D721Med (cell line): ENCODE measurements at regions not wholly inside any gene's neighbourhood (a gene's known extent, or its start where the extent isn't known, plus 50 kb on each side); places are given as distances from the start of the nearest gene placed in this dataset.

Source experiments
- DNase-seq: peaks from one replicate; pipeline ENCODE4 v3.0.0; 2011; ENCODE audit warnings: low spot score; ENCODE audit not compliant: insufficient read length
- FAIRE-seq: peaks from 2 replicates; lab custom pipeline; 2011; peaks lifted over from hg19 to GRCh38; lab: Jason Lieb, UNC
- TF ChIP-seq, protein P1 (sequence below): IDR thresholded peaks from 2 replicates; pipeline ENCODE4 v1.5.1; 2012; ENCODE audit warnings: mild to moderate bottlenecking, control low read depth; ENCODE audit not compliant: insufficient read depth; ENCODE audit errors: missing control alignments

DNA sequence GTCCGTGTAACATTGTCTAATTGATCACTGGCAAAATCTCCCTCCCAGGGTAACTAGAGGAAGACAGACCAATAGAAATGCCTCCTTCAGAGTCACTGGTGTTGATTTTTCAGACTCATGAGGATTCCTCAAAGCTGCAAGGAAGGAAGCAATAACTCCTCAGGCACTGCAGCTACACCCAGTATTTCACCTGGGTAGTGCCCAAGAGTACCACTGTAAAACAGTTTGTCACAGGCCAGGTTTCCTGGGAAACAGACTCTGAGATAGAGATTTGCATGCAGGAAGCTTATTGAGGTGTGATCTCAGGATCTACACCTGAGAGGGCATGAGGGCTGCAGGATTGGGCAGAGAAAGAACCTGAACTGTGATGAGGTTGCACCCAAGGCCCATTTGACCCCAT, 240.7 kb upstream of the ATP6AP2 start:
- TF ChIP-seq, protein P1, sequence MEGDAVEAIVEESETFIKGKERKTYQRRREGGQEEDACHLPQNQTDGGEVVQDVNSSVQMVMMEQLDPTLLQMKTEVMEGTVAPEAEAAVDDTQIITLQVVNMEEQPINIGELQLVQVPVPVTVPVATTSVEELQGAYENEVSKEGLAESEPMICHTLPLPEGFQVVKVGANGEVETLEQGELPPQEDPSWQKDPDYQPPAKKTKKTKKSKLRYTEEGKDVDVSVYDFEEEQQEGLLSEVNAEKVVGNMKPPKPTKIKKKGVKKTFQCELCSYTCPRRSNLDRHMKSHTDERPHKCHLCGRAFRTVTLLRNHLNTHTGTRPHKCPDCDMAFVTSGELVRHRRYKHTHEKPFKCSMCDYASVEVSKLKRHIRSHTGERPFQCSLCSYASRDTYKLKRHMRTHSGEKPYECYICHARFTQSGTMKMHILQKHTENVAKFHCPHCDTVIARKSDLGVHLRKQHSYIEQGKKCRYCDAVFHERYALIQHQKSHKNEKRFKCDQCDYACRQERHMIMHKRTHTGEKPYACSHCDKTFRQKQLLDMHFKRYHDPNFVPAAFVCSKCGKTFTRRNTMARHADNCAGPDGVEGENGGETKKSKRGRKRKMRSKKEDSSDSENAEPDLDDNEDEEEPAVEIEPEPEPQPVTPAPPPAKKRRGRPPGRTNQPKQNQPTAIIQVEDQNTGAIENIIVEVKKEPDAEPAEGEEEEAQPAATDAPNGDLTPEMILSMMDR = no peak
- no peak for DNase-seq
- no peak for FAIRE-seq

DNA sequence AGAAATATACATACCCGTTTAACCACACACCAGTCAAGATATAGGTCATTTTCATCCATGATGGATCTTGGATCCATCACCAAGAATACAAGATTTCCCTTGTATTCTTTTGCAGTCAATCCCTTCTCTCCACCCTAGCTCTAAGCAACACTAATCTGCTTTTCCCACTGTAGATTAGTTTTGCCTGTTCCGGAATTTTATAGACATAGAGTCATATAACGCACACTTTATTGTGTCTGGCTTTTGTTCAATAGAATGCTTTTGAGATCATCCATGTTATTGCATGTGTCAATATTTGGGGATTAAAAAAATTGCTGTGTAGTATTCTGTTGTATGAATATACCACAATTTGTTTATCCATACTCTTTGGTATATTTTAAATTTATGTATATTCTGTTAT, 235.6 kb upstream of the BCOR start:
- FAIRE-seq = no peak
- no peak for DNase-seq
- TF ChIP-seq, protein P1 = no peak

DNA sequence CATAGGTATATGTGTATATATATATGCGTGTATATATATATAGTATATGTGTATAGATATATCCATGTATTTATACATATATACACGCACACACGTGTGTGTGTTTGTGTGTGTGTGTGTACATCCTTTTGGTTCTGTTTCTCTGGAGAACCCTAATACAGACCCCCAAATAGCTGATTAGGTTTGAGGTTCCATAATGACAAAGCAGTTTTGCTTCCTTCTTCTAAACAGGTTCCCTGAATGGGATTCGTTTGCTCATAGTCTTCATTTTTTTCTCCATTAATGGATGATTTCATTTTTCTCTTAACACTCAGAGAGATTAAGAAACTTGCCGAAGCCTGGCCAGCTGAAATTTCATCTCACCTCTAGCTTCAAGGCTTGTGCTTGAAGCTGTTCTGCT, 234.0 kb upstream of the BCOR start:
- DNase-seq (no peak), FAIRE-seq (no peak)

DNA sequence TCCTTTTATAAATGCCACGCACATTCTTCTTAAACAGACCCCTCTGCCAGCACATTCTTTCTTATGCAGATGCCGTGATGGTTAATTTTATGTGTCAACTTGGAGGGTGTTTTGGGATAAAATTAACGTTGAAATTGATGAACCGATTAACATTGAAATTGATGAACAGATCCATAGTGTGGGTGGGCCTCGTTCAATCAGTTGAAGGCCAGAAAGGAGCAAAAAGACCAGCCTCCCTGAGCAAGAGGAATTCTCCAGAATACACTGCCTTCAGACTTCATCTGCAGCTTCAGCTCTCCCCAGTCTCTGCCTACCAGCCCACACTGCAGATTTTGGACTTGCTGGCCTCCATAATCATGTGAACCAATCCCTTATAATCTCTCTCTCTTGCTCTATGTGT, 233.6 kb upstream of the BCOR start:
- TF ChIP-seq, protein P1 = no peak
- FAIRE-seq = no peak
- DNase-seq = no peak

More for the DNA sequence above, 234.0 kb upstream of the BCOR start:
- TF ChIP-seq, protein P1 = no peak

DNA sequence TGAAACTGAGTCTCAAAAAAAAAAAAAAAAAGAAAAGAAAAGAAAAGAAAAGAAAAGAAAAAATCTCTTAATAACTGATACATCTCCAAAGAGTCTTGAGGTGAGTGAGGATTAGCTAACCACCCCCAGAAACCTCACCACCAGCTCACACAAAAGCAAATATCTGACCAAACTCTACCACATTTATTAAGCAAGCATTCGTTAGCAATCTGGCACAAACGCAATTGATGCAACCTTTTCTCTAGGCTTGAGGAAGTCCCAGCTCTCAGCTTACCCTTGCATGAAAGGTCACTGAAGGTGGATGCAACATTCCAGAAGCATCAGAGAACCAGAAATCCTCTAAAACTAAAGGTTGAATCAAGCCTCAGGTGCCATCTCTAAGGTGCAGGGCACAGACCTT, 231.9 kb upstream of the BCOR start:
- FAIRE-seq (no peak), DNase-seq (no peak)
- TF ChIP-seq, protein P1 = no peak

DNA sequence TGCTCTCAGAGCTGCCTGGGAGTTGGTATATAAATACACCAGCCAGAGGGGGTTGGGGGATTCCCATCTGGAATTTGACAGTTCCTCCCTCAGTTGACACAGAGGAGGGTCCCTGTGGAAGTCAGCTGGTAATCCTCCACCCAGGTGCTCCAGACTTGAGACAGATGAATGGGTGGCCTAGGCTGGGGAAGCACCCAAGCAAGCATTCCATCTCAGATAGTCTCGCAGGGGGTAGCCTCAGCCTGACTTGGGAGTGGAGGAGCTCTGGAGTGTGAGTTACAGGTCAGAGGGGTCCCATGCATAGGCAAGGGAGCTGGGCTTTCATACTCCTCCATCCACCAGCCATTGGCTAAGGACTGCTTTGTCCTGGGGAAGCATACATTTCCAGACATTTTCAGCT, 229.3 kb upstream of the BCOR start:
- FAIRE-seq (no peak), DNase-seq (no peak)
- TF ChIP-seq, protein P1 = no peak

DNA sequence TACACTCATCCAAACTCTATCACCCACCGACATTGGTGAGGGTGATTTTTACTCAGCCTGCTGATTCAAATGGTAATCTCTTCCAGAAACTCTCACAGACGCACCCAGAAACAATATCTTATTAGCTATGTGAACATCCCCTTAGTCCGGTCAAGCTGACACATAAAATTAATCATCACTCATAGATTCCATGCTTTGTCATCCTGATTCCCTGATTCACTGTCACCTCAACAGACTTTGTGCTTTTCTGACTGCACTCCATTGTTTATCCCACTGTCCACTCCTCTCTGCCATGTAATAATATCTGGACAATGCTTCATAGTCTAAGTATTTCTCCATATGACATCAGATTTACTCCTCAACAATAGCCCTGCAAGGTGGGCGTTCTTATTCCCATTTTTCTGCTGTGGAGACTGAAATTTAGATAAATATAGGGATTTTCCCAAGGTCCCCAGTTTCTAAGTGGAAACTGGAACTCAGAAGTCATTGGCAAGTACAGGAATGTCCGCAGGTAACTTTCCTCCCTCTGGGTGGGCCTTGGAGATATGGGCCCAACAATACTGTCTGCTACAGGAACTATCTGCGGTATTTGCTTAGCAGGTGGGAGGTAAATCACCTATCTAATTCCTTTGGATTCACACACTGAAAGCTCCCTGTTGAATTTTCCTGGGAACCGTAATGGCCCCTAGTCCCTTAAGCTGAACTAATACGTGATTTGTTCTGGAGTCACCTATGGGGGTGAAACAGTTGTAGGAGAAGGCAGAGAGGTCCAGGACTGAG, 228.6 kb upstream of the BCOR start:
- DNase-seq (no peak), FAIRE-seq (no peak)
- TF ChIP-seq, protein P1 = no peak
